ENCODE measurements at regions not wholly inside any gene's neighbourhood (a gene's known extent, or its start where the extent isn't known, plus 50 kb on each side); places are given as distances from the start of the nearest gene placed in this dataset.

GRCh38 chr13:71922194-71922593 lies 55.2 kb upstream of the DACH1 start:
- TF ChIP-seq POLR2A (IDR thresholded peaks at IDR 0.05) (no peak), CTCF (IDR thresholded peaks at IDR 0.05) (no peak)

Measured in Peyer's patch (tissue), 4 donors.